Left kidney (tissue), 1 donor: ENCODE measurements at regions not wholly inside any gene's neighbourhood (a gene's known extent, or its start where the extent isn't known, plus 50 kb on each side); places are given as distances from the start of the nearest gene placed in this dataset.
"Not testable (repeated sequence)": the region's sequence is repeated elsewhere in the genome, so short reads cannot be mapped to it uniquely, and the experiment has no call there.

Experiments
- DNase-seq: peaks from one replicate; pipeline ENCODE4 v3.0.0-alpha.2; 2013

DNA sequence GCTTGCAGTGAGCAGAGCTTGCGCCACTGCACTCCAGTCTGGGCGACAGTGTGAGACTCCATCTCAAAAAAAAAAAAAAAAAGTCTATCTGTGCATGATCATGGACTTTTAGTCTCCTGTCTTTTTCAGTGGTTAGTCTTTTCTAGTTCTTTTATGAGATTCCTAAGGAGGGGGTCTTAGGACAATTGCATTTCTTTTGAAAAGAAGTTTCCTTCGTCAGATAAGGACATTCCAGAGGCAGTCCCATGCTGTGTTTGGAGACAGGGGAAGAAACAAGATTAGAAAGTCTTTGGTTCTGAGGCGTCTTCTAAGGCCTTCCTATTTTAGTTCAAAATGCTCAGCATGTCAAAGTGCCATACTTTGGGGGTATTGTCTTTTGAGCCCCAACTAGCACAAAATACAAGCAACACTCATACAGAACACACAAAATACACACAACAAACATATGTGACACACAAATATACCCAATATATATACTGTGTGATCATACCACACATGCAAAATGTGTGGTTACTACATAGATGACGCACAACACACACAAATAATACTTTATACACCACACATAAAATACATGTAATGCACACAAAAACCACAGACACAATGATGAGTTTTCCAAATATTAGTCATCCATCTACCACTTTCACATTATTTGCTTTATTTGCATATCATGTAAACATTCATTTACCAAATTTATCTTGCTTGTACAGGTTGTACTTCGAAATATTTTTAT, 394.5 kb downstream of the SPATA31D1 start:
- DNase-seq: no peak

GRCh38 chr9:82385633-82386032, 397.1 kb downstream of the SPATA31D1 start:
- no peak for DNase-seq

DNA sequence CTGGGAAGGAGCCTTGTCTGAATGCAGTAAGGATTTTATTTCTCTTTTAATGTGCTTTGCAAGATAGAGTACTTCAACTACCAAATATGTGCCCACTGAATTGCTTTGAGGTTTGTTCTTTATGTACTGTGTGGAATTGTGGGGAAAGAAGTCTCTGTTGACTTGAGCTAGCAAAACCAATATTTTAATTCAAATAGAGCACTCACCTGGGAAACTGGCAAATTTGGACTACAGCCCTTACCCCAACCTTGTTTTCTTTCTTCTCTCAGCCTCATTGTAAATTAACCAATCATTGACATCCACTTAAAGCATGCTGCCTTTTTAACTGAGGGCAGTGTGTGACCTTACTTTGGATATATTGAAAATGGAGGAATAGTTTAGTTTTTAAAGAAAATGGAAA, 409.0 kb downstream of the SPATA31D1 start:
- no peak for DNase-seq

- no peak for DNase-seq
Measured at GRCh38 chr9:82404196-82404870, 415.8 kb downstream of the SPATA31D1 start.

GRCh38 chr9:82404881-82405280, 416.3 kb downstream of the SPATA31D1 start:
- DNase-seq: no peak

- DNase-seq: no peak
Measured at GRCh38 chr9:82406456-82407085, 418.0 kb downstream of the SPATA31D1 start.

DNA sequence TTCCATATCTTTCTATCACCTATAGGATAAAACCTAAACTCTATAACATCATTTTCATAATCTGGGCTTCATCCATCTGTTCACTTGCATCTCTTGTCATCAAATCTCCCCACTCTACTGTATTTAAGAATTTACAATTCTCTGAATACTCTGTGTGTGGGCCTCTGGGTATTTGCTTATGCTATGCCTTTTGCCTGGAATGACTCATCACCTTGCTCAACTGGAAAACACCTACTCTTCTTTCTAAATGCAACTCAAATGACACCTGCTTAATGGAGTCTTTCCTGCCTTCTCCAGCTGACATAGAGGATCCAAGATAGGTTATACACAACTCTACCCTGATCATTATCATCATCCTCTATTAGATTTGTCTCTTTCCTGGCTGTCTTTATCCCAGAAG, 421.7 kb downstream of the SPATA31D1 start:
- DNase-seq: no peak

DNA sequence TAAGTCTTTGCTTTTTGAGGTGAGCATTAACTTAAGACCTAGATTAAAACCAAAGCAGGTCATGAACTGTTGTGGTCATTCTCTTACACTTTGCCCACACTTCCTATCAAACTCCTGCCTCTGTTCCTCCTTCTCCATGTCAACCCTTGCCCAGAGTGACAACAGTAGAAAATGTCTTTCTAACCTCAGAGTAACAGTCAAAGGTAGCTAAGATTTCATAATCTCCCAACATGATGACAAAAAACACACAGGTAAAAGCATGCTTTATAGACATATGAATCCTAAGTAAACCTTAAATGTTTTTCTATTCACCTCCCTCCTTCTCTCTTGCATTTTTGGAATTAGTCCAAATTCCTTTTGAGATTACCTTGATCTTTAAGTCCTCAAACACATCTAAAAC, 422.3 kb downstream of the SPATA31D1 start:
- DNase-seq: no peak

DNA sequence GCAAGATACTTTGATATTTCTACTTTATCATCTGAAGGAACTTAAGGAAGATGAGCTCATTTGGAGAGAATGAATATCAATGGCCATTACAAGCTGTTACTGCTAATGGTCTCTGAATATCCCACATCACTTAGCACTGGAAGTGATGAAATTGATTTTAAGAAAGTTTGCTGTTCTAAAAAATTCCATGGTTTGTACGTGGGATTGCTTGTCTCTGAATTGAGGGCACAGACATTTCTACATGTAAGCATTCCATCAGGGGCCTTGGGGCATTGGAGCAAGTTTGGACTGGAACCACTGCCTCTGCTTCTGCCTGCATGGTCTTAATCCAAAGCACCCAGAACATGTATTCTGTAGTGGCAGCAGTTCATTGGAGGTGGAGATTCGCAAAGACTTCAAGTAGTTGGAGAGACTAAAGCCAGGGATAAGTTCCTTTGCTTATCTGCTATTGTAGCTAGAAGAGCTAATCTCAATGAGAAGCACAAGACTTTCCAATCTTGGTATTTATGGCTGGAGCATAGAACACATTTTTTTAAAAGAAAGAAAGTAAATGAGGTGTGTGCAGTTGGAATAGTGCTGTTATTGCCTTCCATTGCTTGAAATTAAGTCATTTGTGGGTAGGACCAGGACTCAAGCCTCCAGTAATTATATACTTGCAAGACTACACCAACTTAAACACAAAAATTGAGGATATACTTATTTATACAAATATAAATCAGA, 424.2 kb downstream of the SPATA31D1 start:
- DNase-seq: no peak

- DNase-seq: no peak
Measured at GRCh38 chr9:82417501-82417900, 428.9 kb downstream of the SPATA31D1 start.

- no peak for DNase-seq
Measured at GRCh38 chr9:82418334-82418733, 429.8 kb downstream of the SPATA31D1 start.

- no peak for DNase-seq
Measured at GRCh38 chr9:82419696-82420486, 431.3 kb downstream of the SPATA31D1 start.

- no peak for DNase-seq
Measured at GRCh38 chr9:82421498-82421897, 432.9 kb downstream of the SPATA31D1 start.

GRCh38 chr9:82423700-82424099, 435.1 kb downstream of the SPATA31D1 start:
- DNase-seq: no peak

- DNase-seq: no peak
Measured at GRCh38 chr9:82424599-82425120, 436.1 kb downstream of the SPATA31D1 start.

- no peak for DNase-seq
Measured at GRCh38 chr9:82431121-82431520, 442.5 kb downstream of the SPATA31D1 start.

DNA sequence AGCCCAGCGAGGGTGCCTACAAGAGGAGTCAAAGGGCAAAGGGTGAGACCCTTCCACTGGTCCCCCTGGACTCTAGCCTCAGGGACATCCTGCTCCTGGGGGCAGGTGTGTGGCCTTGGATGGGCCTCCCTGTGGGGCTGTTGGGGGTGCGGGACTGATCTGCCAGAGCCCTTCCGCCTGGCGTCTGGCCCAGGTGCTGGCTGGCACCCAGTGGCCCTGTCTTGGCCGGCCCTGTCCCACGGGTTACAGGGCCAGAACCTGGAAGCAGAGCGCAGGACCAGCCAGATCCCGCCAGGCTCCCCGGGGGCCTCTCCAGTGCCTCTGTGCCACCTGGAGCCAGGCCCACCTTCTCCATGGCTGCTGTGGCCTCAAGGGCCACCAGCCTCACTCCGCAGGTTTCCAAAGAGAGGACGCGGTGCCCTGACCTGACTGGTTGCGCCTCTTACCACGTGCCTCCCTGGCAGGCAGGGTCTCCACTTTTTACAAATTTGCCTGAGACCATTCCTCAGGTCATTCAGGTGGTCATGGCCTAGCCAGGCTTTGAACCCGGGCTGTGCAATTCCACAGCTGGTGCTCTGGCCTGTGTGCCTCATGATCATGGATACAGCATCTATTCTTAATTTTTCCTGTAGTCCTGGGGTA, 444.8 kb downstream of the SPATA31D1 start:
- not testable (repeated sequence) for DNase-seq

GRCh38 chr9:82436475-82436874, 447.9 kb downstream of the SPATA31D1 start:
- no peak for DNase-seq

DNA sequence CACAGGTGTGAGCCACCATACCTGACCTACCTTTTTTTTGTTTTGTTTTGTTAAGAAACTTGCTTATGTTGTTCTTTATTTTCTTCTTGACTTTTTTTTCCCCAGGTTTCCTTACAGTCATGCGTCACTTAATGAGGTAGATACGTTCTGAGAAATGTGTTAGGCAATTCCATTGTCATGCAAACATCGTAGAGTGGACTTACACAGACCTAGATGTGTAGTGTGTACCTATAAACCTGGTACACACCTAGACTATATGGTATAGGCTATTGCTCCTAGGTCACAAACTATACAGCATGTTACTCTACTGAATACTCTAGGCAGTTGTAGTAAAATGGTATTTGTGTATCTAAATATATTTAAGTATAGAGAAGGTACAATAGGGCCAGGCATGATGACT, 448.6 kb downstream of the SPATA31D1 start:
- not testable (repeated sequence) for DNase-seq

- no peak for DNase-seq
Measured at GRCh38 chr9:82438581-82438980, 450.0 kb downstream of the SPATA31D1 start.

DNA sequence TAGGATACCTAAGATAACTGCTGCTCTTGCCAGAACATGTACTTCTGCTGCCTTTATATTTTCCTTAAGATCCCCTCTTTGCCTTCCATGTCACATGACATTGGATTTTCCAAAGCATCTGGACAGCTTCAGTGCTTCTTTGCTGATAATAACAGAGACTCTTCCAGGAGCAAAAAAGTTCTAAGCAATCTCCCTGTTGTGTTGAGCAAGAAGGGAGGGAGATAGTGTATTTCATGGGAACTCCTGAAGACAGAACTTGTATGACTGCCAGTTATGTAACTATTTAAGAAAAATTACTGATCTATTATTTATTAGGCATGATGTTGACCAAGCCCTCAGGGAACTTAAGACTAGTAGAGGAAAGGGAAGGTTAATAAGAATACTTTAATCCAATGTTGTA, 454.7 kb downstream of the SPATA31D1 start:
- DNase-seq: no peak
